Neural cell (in vitro differentiated cells): ENCODE measurements at regions not wholly inside any gene's neighbourhood (a gene's known extent, or its start where the extent isn't known, plus 50 kb on each side); places are given as distances from the start of the nearest gene placed in this dataset.

Experiments
- H2AFZ ChIP-seq: fragments of 200-600, 300-800 bp; sonication (generic), shearing (Covaris generic); 2 replicates; pipeline ENCODE4 v1.6.0; 2014; ENCODE audit warnings: low read depth, mild to moderate bottlenecking, antibody characterized with exemption, low read length, moderate library complexity
- H3F3A ChIP-seq: fragments of 200-600 bp; shearing (Covaris generic); 2 replicates; pipeline ENCODE4 v1.6.1; 2016; ENCODE audit warnings: mild to moderate bottlenecking, moderate library complexity, mixed read lengths, antibody characterized with exemption, low read length; ENCODE audit not compliant: insufficient read depth, poor library complexity, severe bottlenecking
- H3K27ac ChIP-seq: fragments of 200-600, 300-800 bp; sonication (generic), shearing (Covaris generic); 2 replicates; pipeline ENCODE4 v1.5.1; 2014; ENCODE audit warnings: mild to moderate bottlenecking, low read length, moderate library complexity
- H3K27me3 ChIP-seq: fragments of 300-800, 200-600 bp; sonication (generic), shearing (Covaris generic); 2 replicates; pipeline ENCODE4 v1.6.0; 2014; ENCODE audit warnings: mild to moderate bottlenecking, low read depth, low read length, moderate library complexity; ENCODE audit not compliant: insufficient read depth
- H3K36me3 ChIP-seq: fragments of 300-800, 200-600 bp; sonication (generic), shearing (Covaris generic); 2 replicates; pipeline ENCODE4 v1.5.1; 2014; ENCODE audit warnings: mild to moderate bottlenecking, antibody characterized with exemption, low read length, moderate library complexity; ENCODE audit not compliant: insufficient read depth
- H3K4me2 ChIP-seq: fragments of 300-800, 200-600 bp; sonication (generic), shearing (Covaris generic); 2 replicates; pipeline ENCODE4 v1.6.0; 2014; ENCODE audit warnings: mild to moderate bottlenecking, low read length
- H3K4me3 ChIP-seq: fragments of 300-800, 200-600 bp; sonication (generic), shearing (Covaris generic); 2 replicates; pipeline ENCODE4 v1.5.1; 2014; ENCODE audit warnings: mild to moderate bottlenecking, low read length, moderate library complexity
- H3K79me2 ChIP-seq: fragments of 200-600 bp; shearing (Covaris generic); replicated peaks from 2 replicates; pipeline ENCODE4 v1.6.0; 2014; ENCODE audit warnings: mild to moderate bottlenecking, low read length, moderate library complexity; ENCODE audit not compliant: insufficient read depth
- H3K9ac ChIP-seq: fragments of 300-800, 200-600 bp; sonication (generic), shearing (Covaris generic); 2 replicates; pipeline ENCODE4 v1.6.1; 2016; ENCODE audit warnings: mild to moderate bottlenecking, low read length, mixed read lengths
- H3K9me2 ChIP-seq: fragments of 200-600 bp; shearing (Covaris generic); 2 replicates; pipeline ENCODE4 v1.6.1; 2016; ENCODE audit warnings: mild to moderate bottlenecking, low read length, mixed read lengths; ENCODE audit not compliant: insufficient read depth
- H3K9me3 ChIP-seq: fragments of 200-600, 300-800 bp; sonication (generic), shearing (Covaris generic); 2 replicates; pipeline ENCODE4 v1.6.1; 2016; ENCODE audit warnings: mild to moderate bottlenecking, mixed run types, low read length, moderate library complexity, mixed read lengths
- H4K20me1 ChIP-seq: fragments of 200-600 bp; shearing (Covaris generic); 2 replicates; pipeline ENCODE4 v1.6.1; 2016; ENCODE audit warnings: mild to moderate bottlenecking, mixed run types; ENCODE audit not compliant: insufficient read depth
- CTCF ChIP-seq: fragments of 450-650 bp; IDR thresholded peaks from 2 replicates; pipeline ENCODE4 v1.5.1; 2014; ENCODE audit warnings: antibody characterized with exemption, mild to moderate bottlenecking, moderate library complexity; ENCODE audit not compliant: poor library complexity, severe bottlenecking
- EP300 ChIP-seq: fragments of 450-650 bp; conservative IDR thresholded peaks from 2 replicates; pipeline ENCODE4 v1.6.1; 2014; ENCODE audit warnings: antibody characterized with exemption, mild to moderate bottlenecking, moderate library complexity; ENCODE audit not compliant: poor library complexity, severe bottlenecking
- EZH2 ChIP-seq: fragments of 200-600, 300-800 bp; shearing (Covaris generic), sonication (generic); IDR thresholded peaks from 2 replicates; pipeline ENCODE4 v1.6.1; 2014; ENCODE audit warnings: antibody characterized with exemption, low read length, borderline replicate concordance, mild to moderate bottlenecking; ENCODE audit not compliant: insufficient read depth, poor library complexity, severe bottlenecking
- MXI1 ChIP-seq: fragments of 450-650 bp; conservative IDR thresholded peaks from 2 replicates; pipeline ENCODE4 v1.6.1; 2014; ENCODE audit warnings: antibody characterized with exemption, mild to moderate bottlenecking; ENCODE audit not compliant: poor library complexity, severe bottlenecking
- POLR2AphosphoS5 ChIP-seq: IDR thresholded peaks from 2 replicates; pipeline ENCODE4 v1.6.1; 2012
- RAD21 ChIP-seq: fragments of 450-650 bp; conservative IDR thresholded peaks from 2 replicates; pipeline ENCODE4 v1.6.1; 2014; ENCODE audit warnings: antibody characterized with exemption, mild to moderate bottlenecking, moderate library complexity
- SMC3 ChIP-seq: fragments of 450-650 bp; conservative IDR thresholded peaks from 2 replicates; pipeline ENCODE4 v1.6.1; 2014; ENCODE audit warnings: antibody characterized with exemption, mild to moderate bottlenecking, moderate library complexity; ENCODE audit not compliant: poor library complexity
- TAF1 ChIP-seq: IDR thresholded peaks from 2 replicates; pipeline ENCODE4 v1.6.1; 2012; ENCODE audit warnings: low read depth
- TF ChIP-seq, protein P1 (sequence below): IDR thresholded peaks from 2 replicates; pipeline ENCODE4 v1.6.1; 2012; ENCODE audit warnings: borderline replicate concordance

DNA sequence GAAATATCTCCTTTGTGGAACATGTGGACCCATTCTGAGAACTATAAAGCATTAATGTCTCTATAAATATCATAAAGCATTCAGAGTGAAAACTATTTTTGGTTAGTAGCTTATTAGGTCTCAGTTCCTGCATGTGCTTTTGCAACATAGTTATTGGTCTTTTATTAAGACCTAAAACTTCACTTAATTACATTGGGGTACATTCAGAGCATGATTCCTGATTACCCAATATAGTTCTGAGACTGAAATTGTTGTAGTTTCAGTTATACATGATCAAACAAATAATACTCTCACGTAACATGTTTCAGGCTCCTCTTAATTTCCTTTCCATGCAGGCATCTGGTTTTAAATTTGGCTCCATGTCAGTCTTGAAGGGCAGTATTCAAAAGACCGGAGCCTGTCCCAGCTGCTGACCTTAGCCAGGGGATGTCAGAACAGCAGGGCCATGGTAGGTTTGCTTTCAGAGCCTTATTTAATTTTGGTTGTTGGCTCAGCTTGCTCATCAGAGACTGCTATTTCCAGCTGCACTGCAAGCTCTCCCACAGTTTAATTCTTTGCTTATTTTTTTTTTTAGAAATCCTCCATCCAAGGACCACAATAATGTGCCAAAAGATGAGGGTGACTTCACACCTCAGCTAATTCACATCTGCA is 447.8 kb upstream of the FZD8 start:
- Histone ChIP-seq H3K9ac (no peak overlapping the region), H2AFZ (no peak overlapping the region), H3K79me2 (no peaks in the 10 kb centered on the region), H3K36me3 (no peaks in the 10 kb centered on the region), H3F3A (no peaks in the 10 kb centered on the region), H4K20me1 (no peaks in the 10 kb centered on the region), H3K9me2 (no peaks in the 10 kb centered on the region), H3K27ac (no peak overlapping the region), H3K27me3 (no peaks in the 10 kb centered on the region), H3K4me3 (no peak overlapping the region), H3K4me2 (no peak overlapping the region), H3K9me3 (no peaks in the 10 kb centered on the region)
- TF ChIP-seq SMC3 (no peak), CTCF (no peak), TAF1 (no peak), EZH2 (no peak), MXI1 (no peak), RAD21 (no peak), POLR2AphosphoS5 (no peak)
- TF ChIP-seq, protein P1, sequence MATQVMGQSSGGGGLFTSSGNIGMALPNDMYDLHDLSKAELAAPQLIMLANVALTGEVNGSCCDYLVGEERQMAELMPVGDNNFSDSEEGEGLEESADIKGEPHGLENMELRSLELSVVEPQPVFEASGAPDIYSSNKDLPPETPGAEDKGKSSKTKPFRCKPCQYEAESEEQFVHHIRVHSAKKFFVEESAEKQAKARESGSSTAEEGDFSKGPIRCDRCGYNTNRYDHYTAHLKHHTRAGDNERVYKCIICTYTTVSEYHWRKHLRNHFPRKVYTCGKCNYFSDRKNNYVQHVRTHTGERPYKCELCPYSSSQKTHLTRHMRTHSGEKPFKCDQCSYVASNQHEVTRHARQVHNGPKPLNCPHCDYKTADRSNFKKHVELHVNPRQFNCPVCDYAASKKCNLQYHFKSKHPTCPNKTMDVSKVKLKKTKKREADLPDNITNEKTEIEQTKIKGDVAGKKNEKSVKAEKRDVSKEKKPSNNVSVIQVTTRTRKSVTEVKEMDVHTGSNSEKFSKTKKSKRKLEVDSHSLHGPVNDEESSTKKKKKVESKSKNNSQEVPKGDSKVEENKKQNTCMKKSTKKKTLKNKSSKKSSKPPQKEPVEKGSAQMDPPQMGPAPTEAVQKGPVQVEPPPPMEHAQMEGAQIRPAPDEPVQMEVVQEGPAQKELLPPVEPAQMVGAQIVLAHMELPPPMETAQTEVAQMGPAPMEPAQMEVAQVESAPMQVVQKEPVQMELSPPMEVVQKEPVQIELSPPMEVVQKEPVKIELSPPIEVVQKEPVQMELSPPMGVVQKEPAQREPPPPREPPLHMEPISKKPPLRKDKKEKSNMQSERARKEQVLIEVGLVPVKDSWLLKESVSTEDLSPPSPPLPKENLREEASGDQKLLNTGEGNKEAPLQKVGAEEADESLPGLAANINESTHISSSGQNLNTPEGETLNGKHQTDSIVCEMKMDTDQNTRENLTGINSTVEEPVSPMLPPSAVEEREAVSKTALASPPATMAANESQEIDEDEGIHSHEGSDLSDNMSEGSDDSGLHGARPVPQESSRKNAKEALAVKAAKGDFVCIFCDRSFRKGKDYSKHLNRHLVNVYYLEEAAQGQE: no peak

DNA sequence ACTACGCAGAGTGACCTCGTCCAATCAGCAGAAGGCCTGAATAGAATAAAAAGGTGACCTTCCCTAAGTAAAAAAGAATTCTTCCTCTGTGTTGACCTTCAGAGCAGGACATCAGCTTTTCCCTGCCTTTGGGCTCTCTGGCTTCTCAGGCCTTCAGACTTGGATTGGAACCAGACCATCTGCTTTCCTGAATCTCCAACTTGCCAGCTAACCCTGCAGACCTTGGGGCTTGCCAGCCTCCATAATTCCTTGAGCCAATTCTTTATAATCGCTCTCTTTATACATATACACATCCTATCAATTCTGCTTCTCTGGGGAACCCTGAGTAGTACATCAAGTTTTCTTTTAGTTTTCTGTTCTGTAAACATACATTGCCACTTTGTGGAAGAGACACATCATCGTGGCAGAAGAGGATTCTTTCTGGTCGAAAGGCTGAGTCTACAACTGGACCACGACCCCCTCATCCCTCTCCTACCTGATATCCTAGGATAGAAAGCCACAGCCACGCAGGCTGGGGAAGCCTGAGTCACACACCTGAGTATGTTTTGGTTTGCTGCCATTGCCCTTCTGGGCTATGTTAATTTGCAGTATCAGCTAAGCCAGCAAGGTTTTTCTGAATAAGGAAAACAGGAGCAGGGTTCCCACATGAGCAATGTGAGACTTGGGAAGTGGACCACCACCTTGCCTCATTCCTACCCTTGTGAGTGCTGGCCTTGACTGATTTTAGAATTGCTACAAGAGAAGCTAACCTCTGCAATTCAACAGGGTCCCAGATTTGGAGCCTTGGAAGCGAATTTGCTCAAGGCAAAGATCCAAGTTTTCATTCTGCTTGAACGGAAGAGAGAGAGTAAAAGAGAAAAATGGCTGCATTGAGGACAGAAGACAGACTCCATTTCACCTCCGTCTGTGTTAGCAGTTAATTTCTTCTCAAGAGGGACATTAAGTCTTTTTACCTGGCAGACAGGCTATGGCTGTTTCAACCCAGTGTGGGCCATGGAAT is 445.2 kb upstream of the FZD8 start:
- Histone ChIP-seq H3K27me3 (no peaks in the 10 kb centered on the region), H3K9ac (no peak overlapping the region), H3F3A (no peaks in the 10 kb centered on the region), H3K9me2 (no peaks in the 10 kb centered on the region), H3K4me3 (no peak overlapping the region), H3K36me3 (no peaks in the 10 kb centered on the region), H3K9me3 (no peaks in the 10 kb centered on the region), H3K4me2 (no peak overlapping the region), H3K27ac (no peak overlapping the region), H4K20me1 (no peaks in the 10 kb centered on the region), H3K79me2 (no peaks in the 10 kb centered on the region), H2AFZ (no peak overlapping the region)
- TF ChIP-seq, protein P1: no peak
- no peak for TF ChIP-seq RAD21
- TF ChIP-seq POLR2AphosphoS5: no peak
- no peak for TF ChIP-seq SMC3
- TF ChIP-seq EP300: no peak
- no peak for TF ChIP-seq TAF1
- no peak for TF ChIP-seq EZH2
- no peak for TF ChIP-seq CTCF
- no peak for TF ChIP-seq MXI1
